GM23338 (cell line): ENCODE measurements at regions not wholly inside any gene's neighbourhood (a gene's known extent, or its start where the extent isn't known, plus 50 kb on each side); places are given as distances from the start of the nearest gene placed in this dataset.

ENCODE experiments used
- ATAC-seq: fragments of 200-7000 bp; cut with Tn5 transposase; 3 replicates; pipeline ENCODE4 v1.9.1; 2020
- DNase-seq: peaks from one replicate; pipeline ENCODE4 v3.0.0-alpha.2; 2015; ENCODE audit warnings: low spot score
- H2AFZ ChIP-seq: fragments of 200-600 bp; sonication (generic); 2 replicates; pipeline ENCODE4 v1.8.0; 2016; ENCODE audit warnings: antibody characterized with exemption, mild to moderate bottlenecking, moderate library complexity
- H3F3A ChIP-seq: fragments of 200-600 bp; sonication (generic); replicated peaks from 2 replicates; pipeline ENCODE4 v1.8.0; 2017; ENCODE audit warnings: antibody characterized with exemption, mixed run types, low read depth
- H3K27ac ChIP-seq: fragments of 200-600 bp; sonication (generic); 2 replicates; pipeline ENCODE4 v1.6.1; 2016; ENCODE audit warnings: low read depth
- H3K27me3 ChIP-seq: fragments of 200-600 bp; sonication (generic); 2 replicates; pipeline ENCODE4 v1.8.0; 2016; ENCODE audit warnings: mild to moderate bottlenecking, mixed run types, moderate library complexity; ENCODE audit not compliant: insufficient read depth
- H3K36me3 ChIP-seq: fragments of 200-600 bp; sonication (generic); 2 replicates; pipeline ENCODE4 v1.8.0; 2016; ENCODE audit warnings: mild to moderate bottlenecking; ENCODE audit not compliant: insufficient read depth
- H3K4me1 ChIP-seq: fragments of 200-600 bp; sonication (generic); 2 replicates; pipeline ENCODE4 v1.8.0; 2016; ENCODE audit warnings: mild to moderate bottlenecking, moderate library complexity; ENCODE audit not compliant: insufficient read depth
- H3K4me2 ChIP-seq: fragments of 200-600 bp; sonication (generic); 2 replicates; pipeline ENCODE4 v1.7.1; 2017; ENCODE audit warnings: mixed run types
- H3K4me3 ChIP-seq: fragments of 200-600 bp; sonication (generic); 2 replicates; pipeline ENCODE4 v1.6.1; 2016; ENCODE audit warnings: mixed run types
- H3K79me2 ChIP-seq: fragments of 200-600 bp; sonication (generic); replicated peaks from 2 replicates; pipeline ENCODE4 v1.8.0; 2017; ENCODE audit warnings: mild to moderate bottlenecking; ENCODE audit not compliant: insufficient read depth
- H3K9me2 ChIP-seq: fragments of 200-600 bp; sonication (generic); 2 replicates; pipeline ENCODE4 v1.8.0; 2017; ENCODE audit not compliant: insufficient read depth
- H4K20me1 ChIP-seq: fragments of 200-600 bp; sonication (generic); replicated peaks from 2 replicates; pipeline ENCODE4 v1.8.0; 2017; ENCODE audit warnings: mild to moderate bottlenecking; ENCODE audit not compliant: insufficient read depth
- H3K27ac Mint-ChIP-seq: 2 replicates; pipeline ENCODE4 v1.8.0; 2020; ENCODE audit warnings: inconsistent platforms, mild to moderate bottlenecking, moderate library complexity, mixed read lengths
- H3K27me3 Mint-ChIP-seq: 3 replicates; pipeline ENCODE4 v1.8.0; 2022; ENCODE audit warnings: low read depth, mild to moderate bottlenecking, moderate library complexity, mixed read lengths, inconsistent platforms; ENCODE audit not compliant: insufficient read depth, poor library complexity
- H3K36me3 Mint-ChIP-seq: 3 replicates; pipeline ENCODE4 v1.8.0; 2021; ENCODE audit warnings: low read depth, mild to moderate bottlenecking, inconsistent platforms, moderate library complexity, mixed read lengths
- H3K4me1 Mint-ChIP-seq: 3 replicates; pipeline ENCODE4 v1.8.0; 2020; ENCODE audit warnings: mild to moderate bottlenecking, inconsistent platforms, mixed read lengths
- H3K4me3 Mint-ChIP-seq: 3 replicates; pipeline ENCODE4 v1.8.0; 2021; ENCODE audit warnings: moderate library complexity, mild to moderate bottlenecking, inconsistent platforms, mixed read lengths
- H3K9me3 Mint-ChIP-seq: 3 replicates; pipeline ENCODE4 v1.8.0; 2020; ENCODE audit warnings: moderate library complexity, mild to moderate bottlenecking, inconsistent platforms, mixed read lengths
- CREB1 ChIP-seq: fragments of 250-450 bp; sonication (Bioruptor Pico); IDR thresholded peaks from 2 replicates; pipeline ENCODE4 v1.5.0; 2020; ENCODE audit warnings: low read depth, mild to moderate bottlenecking, moderate library complexity
- EZH2 ChIP-seq: fragments of 200-600 bp; sonication (generic); IDR thresholded peaks from one replicate; pipeline ENCODE4 v1.8.0; 2017; ENCODE audit warnings: antibody characterized with exemption, mild to moderate bottlenecking, low read depth; ENCODE audit not compliant: unreplicated experiment
- JUNB ChIP-seq: IDR thresholded peaks from one replicate; pipeline ENCODE4 v1.6.1; 2016; ENCODE audit warnings: antibody characterized with exemption; ENCODE audit not compliant: unreplicated experiment
- NANOG ChIP-seq: IDR thresholded peaks from 2 replicates; pipeline ENCODE4 v1.6.1; 2016; ENCODE audit warnings: antibody characterized with exemption, borderline replicate concordance
- POLR2AphosphoS5 ChIP-seq: IDR thresholded peaks from 2 replicates; pipeline ENCODE4 v1.6.1; 2016; ENCODE audit warnings: antibody characterized with exemption, low read depth
- ZNF114 ChIP-seq: fragments of 250-450 bp; sonication (Bioruptor Pico); IDR thresholded peaks from 2 replicates; pipeline ENCODE4 v1.5.0; 2020; ENCODE audit warnings: mild to moderate bottlenecking, moderate library complexity
- ZNF331 ChIP-seq: fragments of 250-450 bp; sonication (Bioruptor Pico); IDR thresholded peaks from 2 replicates; pipeline ENCODE4 v1.5.0; 2020; ENCODE audit warnings: low read depth, mild to moderate bottlenecking, moderate library complexity
- TF ChIP-seq, protein P1 (sequence below): fragments of 250-450 bp; sonication (Bioruptor Pico); IDR thresholded peaks from 2 replicates; pipeline ENCODE4 v1.5.0; 2020; ENCODE audit warnings: mild to moderate bottlenecking, moderate library complexity
- TF ChIP-seq, protein P2 (sequence below): IDR thresholded peaks from 2 replicates; pipeline ENCODE4 v1.6.1; 2016; ENCODE audit warnings: antibody characterized with exemption
- TF ChIP-seq, protein P3 (sequence below): IDR thresholded peaks from one replicate; pipeline ENCODE4 v1.6.1; 2018; ENCODE audit warnings: antibody characterized with exemption; ENCODE audit not compliant: unreplicated experiment

DNA sequence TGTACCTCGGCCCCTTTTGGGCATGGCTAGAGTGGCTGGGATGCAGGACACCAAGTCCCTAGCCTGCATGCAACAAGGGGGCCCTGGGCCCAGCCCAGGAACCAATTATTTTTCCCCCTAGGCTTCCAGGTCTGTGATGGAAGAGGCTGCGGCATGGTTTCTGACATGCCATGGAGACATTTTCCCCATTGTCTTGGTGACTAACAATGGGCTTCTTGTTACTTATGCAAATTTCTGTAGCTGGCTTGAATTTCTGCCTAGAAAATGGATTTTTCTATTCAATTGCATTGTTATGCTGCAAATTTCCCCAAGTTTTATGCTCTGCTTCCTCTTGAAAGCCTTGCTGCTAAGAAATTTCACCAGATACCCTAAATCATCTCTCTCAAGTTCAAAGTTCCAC lies 1269.6 kb upstream of the CITED2 start (continued):
- TF ChIP-seq, protein P1, sequence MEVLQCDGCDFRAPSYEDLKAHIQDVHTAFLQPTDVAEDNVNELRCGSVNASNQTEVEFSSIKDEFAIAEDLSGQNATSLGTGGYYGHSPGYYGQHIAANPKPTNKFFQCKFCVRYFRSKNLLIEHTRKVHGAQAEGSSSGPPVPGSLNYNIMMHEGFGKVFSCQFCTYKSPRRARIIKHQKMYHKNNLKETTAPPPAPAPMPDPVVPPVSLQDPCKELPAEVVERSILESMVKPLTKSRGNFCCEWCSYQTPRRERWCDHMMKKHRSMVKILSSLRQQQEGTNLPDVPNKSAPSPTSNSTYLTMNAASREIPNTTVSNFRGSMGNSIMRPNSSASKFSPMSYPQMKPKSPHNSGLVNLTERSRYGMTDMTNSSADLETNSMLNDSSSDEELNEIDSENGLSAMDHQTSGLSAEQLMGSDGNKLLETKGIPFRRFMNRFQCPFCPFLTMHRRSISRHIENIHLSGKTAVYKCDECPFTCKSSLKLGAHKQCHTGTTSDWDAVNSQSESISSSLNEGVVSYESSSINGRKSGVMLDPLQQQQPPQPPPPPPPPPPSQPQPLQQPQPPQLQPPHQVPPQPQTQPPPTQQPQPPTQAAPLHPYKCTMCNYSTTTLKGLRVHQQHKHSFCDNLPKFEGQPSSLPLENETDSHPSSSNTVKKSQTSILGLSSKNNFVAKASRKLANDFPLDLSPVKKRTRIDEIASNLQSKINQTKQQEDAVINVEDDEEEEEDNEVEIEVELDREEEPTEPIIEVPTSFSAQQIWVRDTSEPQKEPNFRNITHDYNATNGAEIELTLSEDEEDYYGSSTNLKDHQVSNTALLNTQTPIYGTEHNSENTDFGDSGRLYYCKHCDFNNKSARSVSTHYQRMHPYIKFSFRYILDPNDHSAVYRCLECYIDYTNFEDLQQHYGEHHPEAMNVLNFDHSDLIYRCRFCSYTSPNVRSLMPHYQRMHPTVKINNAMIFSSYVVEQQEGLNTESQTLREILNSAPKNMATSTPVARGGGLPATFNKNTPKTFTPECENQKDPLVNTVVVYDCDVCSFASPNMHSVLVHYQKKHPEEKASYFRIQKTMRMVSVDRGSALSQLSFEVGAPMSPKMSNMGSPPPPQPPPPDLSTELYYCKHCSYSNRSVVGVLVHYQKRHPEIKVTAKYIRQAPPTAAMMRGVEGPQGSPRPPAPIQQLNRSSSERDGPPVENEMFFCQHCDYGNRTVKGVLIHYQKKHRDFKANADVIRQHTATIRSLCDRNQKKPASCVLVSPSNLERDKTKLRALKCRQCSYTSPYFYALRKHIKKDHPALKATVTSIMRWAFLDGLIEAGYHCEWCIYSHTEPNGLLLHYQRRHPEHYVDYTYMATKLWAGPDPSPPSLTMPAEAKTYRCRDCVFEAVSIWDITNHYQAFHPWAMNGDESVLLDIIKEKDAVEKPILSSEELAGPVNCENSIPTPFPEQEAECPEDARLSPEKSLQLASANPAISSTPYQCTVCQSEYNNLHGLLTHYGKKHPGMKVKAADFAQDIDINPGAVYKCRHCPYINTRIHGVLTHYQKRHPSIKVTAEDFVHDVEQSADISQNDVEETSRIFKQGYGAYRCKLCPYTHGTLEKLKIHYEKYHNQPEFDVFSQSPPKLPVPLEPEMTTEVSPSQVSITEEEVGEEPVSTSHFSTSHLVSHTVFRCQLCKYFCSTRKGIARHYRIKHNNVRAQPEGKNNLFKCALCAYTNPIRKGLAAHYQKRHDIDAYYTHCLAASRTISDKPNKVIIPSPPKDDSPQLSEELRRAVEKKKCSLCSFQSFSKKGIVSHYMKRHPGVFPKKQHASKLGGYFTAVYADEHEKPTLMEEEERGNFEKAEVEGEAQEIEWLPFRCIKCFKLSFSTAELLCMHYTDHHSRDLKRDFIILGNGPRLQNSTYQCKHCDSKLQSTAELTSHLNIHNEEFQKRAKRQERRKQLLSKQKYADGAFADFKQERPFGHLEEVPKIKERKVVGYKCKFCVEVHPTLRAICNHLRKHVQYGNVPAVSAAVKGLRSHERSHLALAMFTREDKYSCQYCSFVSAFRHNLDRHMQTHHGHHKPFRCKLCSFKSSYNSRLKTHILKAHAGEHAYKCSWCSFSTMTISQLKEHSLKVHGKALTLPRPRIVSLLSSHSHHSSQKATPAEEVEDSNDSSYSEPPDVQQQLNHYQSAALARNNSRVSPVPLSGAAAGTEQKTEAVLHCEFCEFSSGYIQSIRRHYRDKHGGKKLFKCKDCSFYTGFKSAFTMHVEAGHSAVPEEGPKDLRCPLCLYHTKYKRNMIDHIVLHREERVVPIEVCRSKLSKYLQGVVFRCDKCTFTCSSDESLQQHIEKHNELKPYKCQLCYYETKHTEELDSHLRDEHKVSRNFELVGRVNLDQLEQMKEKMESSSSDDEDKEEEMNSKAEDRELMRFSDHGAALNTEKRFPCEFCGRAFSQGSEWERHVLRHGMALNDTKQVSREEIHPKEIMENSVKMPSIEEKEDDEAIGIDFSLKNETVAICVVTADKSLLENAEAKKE (CRISPR knock-in tag) = no peak
- TF ChIP-seq ZNF331 (CRISPR knock-in tag) = no peak

DNA sequence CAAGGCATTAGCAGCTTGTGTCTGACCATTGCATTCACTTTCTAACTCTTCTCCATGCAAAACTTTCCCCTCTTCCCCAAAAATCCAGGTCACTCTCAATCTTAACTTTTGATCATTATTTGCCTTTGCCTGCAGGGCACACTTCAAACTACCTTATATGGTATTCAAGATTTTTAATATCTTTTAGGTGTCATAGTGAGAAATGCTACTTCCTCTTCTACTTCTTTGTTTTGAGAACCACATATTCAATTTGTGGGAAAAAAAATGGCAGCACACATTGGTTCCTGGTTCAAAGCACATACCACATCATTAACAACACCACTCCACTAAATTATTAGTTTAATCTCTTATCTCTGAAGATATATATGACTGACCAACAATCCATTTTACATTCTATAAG lies 1267.0 kb upstream of the CITED2 start:
- no peak overlapping the region for H3K27ac ChIP-seq
- peaks cover 32% of the 10 kb centered on the region for H3K9me2 ChIP-seq
- H3K4me1 Mint-ChIP-seq = peaks cover 13% of the 10 kb centered on the region
- H3K4me1 ChIP-seq = peaks cover 7% of the 10 kb centered on the region
- DNase-seq = no peak
- H3K4me3 ChIP-seq = no peak overlapping the region
- H3K9me3 Mint-ChIP-seq = peaks cover 39% of the 10 kb centered on the region
- H3K79me2 ChIP-seq = no peaks in the 10 kb centered on the region
- peaks cover 32% of the 10 kb centered on the region for H3K36me3 Mint-ChIP-seq
- H3K36me3 ChIP-seq = no peaks in the 10 kb centered on the region; the same call in 1 of the 2 replicates
- ATAC-seq = no peak
- H4K20me1 ChIP-seq = no peaks in the 10 kb centered on the region
- H3F3A ChIP-seq = no peaks in the 10 kb centered on the region
- peaks cover 4% of the 10 kb centered on the region for H3K27me3 Mint-ChIP-seq
- no peak overlapping the region for H3K27ac Mint-ChIP-seq
- H2AFZ ChIP-seq = no peak overlapping the region
- 0 out of 2 replicates have a peak, but pooled peaks cover 2% of the 10 kb centered on the region for H3K27me3 ChIP-seq
- H3K4me3 Mint-ChIP-seq = no peak overlapping the region
- H3K4me2 ChIP-seq = no peak overlapping the region
- TF ChIP-seq CREB1 (CRISPR knock-in tag) (no peak), EZH2 (no peak), POLR2AphosphoS5 (no peak), JUNB (no peak), ZNF331 (CRISPR knock-in tag) (no peak), NANOG (no peak), ZNF114 (CRISPR knock-in tag) (no peak)
- TF ChIP-seq, protein P2, sequence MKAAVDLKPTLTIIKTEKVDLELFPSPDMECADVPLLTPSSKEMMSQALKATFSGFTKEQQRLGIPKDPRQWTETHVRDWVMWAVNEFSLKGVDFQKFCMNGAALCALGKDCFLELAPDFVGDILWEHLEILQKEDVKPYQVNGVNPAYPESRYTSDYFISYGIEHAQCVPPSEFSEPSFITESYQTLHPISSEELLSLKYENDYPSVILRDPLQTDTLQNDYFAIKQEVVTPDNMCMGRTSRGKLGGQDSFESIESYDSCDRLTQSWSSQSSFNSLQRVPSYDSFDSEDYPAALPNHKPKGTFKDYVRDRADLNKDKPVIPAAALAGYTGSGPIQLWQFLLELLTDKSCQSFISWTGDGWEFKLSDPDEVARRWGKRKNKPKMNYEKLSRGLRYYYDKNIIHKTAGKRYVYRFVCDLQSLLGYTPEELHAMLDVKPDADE = no peak
- TF ChIP-seq, protein P3, sequence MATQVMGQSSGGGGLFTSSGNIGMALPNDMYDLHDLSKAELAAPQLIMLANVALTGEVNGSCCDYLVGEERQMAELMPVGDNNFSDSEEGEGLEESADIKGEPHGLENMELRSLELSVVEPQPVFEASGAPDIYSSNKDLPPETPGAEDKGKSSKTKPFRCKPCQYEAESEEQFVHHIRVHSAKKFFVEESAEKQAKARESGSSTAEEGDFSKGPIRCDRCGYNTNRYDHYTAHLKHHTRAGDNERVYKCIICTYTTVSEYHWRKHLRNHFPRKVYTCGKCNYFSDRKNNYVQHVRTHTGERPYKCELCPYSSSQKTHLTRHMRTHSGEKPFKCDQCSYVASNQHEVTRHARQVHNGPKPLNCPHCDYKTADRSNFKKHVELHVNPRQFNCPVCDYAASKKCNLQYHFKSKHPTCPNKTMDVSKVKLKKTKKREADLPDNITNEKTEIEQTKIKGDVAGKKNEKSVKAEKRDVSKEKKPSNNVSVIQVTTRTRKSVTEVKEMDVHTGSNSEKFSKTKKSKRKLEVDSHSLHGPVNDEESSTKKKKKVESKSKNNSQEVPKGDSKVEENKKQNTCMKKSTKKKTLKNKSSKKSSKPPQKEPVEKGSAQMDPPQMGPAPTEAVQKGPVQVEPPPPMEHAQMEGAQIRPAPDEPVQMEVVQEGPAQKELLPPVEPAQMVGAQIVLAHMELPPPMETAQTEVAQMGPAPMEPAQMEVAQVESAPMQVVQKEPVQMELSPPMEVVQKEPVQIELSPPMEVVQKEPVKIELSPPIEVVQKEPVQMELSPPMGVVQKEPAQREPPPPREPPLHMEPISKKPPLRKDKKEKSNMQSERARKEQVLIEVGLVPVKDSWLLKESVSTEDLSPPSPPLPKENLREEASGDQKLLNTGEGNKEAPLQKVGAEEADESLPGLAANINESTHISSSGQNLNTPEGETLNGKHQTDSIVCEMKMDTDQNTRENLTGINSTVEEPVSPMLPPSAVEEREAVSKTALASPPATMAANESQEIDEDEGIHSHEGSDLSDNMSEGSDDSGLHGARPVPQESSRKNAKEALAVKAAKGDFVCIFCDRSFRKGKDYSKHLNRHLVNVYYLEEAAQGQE = no peak
